ENCODE measurements at regions not wholly inside any gene's neighbourhood (a gene's known extent, or its start where the extent isn't known, plus 50 kb on each side); places are given as distances from the start of the nearest gene placed in this dataset.
"Not testable (repeated sequence)": the region's sequence is repeated elsewhere in the genome, so short reads cannot be mapped to it uniquely, and the experiment has no call there.

- Mint-ChIP-seq H3K27ac (no peak overlapping the region), H3K36me3 (ENCODE audit: low read depth) (no peaks in the 10 kb centered on the region), H3K4me3 (no peak overlapping the region), H3K4me1 (no peaks in the 10 kb centered on the region), H3K27me3 (peaks cover 28% of the 10 kb centered on the region), H3K9me3 (no peaks in the 10 kb centered on the region)
- CTCF ChIA-PET: no interaction called here
- POLR2A ChIA-PET: no interaction called here
- no peak for DNase-seq
Observed at GRCh38 chr2:144629935-144630334, 110.0 kb upstream of the ZEB2 start.

DNA sequence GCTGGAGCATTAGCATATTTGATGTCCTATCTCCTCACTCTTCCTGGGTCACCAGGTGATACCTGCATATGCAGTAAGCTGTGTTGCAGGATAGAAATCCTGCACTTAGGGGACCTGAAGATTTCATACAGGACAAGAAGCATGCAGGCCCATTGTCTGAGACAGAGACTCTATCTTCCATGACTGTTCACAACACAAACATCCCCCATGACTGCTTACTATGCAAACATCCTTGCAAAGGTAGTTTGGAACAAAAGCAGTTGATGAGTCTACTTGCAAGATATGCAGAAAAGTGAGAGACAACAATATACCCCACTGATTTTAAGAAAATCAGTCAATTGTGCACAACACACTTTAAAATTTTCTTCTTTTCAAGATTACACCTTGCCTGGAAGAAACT lies 108.6 kb upstream of the ZEB2 start:
- ChIA-PET CTCF (no interaction called here), POLR2A (no interaction called here)
- no peak for DNase-seq
- no peak overlapping the region for H3K27ac Mint-ChIP-seq
- H3K9me3 Mint-ChIP-seq: no peaks in the 10 kb centered on the region
- H3K4me3 Mint-ChIP-seq: no peak overlapping the region
- H3K27me3 Mint-ChIP-seq: peaks cover 29% of the 10 kb centered on the region
- no peaks in the 10 kb centered on the region for H3K36me3 Mint-ChIP-seq (ENCODE audit: low read depth)
- H3K4me1 Mint-ChIP-seq: no peaks in the 10 kb centered on the region

DNA sequence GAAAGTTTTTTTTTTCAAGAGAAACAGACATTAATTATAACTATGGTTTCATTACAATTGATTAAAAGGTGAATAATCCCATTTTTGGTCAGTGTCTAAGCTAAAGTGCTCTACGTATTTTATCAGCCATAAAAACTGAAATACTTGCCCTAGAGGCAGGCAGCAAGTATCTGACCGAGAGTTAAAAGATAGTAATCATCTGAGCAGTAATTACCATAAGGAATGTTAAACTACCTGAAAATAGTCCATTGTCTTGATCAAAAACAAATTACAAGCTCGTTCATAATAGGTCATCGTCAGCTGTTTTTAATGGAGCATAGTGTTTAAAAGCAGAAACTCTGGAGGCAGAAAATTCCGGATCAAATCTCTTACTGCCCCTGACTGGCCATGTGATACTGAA lies 105.7 kb upstream of the ZEB2 start:
- CTCF ChIA-PET: no interaction called here
- H3K27me3 Mint-ChIP-seq: peaks cover 25% of the 10 kb centered on the region

GRCh38 chr2:144625226-144625625 lies 105.3 kb upstream of the ZEB2 start:
- Mint-ChIP-seq H3K4me3 (no peak overlapping the region), H3K36me3 (ENCODE audit: low read depth) (peaks cover 3% of the 10 kb centered on the region), H3K4me1 (no peaks in the 10 kb centered on the region), H3K27ac (no peak overlapping the region), H3K9me3 (peaks cover 6% of the 10 kb centered on the region), H3K27me3 (peaks cover 25% of the 10 kb centered on the region)
- CTCF ChIA-PET: no interaction called here
- no peak for DNase-seq
- POLR2A ChIA-PET: no interaction called here

More for the DNA sequence above, 105.7 kb upstream of the ZEB2 start:
- no peak overlapping the region for H3K27ac Mint-ChIP-seq
- POLR2A ChIA-PET: no interaction called here
- no peaks in the 10 kb centered on the region for H3K4me1 Mint-ChIP-seq
- peaks cover 6% of the 10 kb centered on the region for H3K9me3 Mint-ChIP-seq
- DNase-seq: no peak
- no peak overlapping the region for H3K4me3 Mint-ChIP-seq
- H3K36me3 Mint-ChIP-seq (ENCODE audit: low read depth): peaks cover 3% of the 10 kb centered on the region

DNA sequence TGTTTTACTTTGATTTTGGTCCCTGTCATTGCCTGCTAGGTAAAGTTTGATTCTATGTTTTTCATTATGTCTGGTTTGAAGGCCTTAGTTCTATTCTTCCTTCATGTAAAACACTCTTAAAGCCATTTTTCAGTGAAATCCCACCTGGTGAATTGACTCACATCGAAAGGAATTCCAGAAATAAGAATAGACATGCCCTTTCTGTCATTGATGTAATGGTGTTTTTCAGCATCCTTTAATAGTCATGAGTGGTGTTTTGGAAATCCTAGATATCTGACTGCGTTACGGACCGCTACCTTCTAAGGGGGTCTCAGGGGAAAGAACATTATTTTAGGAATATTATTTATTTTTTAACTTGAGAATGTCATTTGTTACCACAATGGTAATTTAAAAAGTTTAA lies 104.5 kb upstream of the ZEB2 start:
- POLR2A ChIA-PET: no interaction called here
- Mint-ChIP-seq H3K4me1 (no peaks in the 10 kb centered on the region), H3K4me3 (no peak overlapping the region), H3K36me3 (ENCODE audit: low read depth) (peaks cover 3% of the 10 kb centered on the region), H3K27me3 (peaks cover 25% of the 10 kb centered on the region), H3K9me3 (peaks cover 6% of the 10 kb centered on the region), H3K27ac (no peak overlapping the region)
- CTCF ChIA-PET: no interaction called here
- no peak for DNase-seq

DNA sequence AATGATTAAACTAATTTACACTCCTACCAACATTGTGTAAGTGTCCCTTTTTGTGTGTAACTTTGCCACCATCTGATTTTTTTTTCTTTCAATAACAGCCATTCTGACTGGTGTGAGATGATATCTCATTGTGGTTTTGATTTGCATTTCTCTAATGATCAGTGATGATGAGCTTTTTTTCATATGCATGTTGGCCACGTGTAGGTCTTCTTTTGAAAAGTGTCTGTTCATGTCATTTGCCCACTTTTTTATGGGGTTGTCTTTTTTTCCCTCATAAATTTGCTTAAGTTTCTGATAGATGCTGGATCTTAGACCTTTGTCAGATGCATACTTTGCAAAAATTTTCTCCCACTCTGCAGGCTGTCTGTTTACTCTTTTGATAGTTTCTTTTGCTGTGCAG lies 102.5 kb upstream of the ZEB2 start:
- H3K4me3 Mint-ChIP-seq; H3K4me1 Mint-ChIP-seq; DNase-seq; CTCF ChIA-PET; H3K9me3 Mint-ChIP-seq; H3K27ac Mint-ChIP-seq; POLR2A ChIA-PET; H3K36me3 Mint-ChIP-seq (ENCODE audit: low read depth): not testable (repeated sequence)
- H3K27me3 Mint-ChIP-seq: peaks cover 27% of the 10 kb centered on the region

DNA sequence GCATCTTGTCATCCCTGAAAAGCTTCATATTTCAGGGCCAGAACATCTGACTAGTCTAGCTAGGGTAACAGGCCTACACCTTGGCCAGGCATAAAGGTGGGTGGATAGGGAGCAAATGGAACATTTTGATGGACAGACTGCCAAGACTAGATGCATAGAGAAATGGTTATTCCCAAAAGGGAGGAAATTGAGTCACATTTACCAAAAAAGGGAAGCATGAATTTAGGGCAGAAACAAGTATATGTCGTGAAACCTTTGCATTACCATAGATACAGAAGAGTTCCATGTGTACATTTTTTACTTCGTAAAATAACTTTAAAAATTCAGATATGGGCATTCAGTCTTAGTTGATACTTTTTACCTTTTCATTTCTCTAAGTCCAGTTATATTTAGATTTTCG lies 101.3 kb upstream of the ZEB2 start:
- H3K9me3 Mint-ChIP-seq: peaks cover 6% of the 10 kb centered on the region
- no peak overlapping the region for H3K4me3 Mint-ChIP-seq
- H3K27me3 Mint-ChIP-seq: peaks cover 23% of the 10 kb centered on the region
- H3K36me3 Mint-ChIP-seq (ENCODE audit: low read depth): peaks cover 3% of the 10 kb centered on the region
- no peak overlapping the region for H3K27ac Mint-ChIP-seq
- ChIA-PET CTCF (no interaction called here), POLR2A (no interaction called here)
- no peaks in the 10 kb centered on the region for H3K4me1 Mint-ChIP-seq
- no peak for DNase-seq

DNA sequence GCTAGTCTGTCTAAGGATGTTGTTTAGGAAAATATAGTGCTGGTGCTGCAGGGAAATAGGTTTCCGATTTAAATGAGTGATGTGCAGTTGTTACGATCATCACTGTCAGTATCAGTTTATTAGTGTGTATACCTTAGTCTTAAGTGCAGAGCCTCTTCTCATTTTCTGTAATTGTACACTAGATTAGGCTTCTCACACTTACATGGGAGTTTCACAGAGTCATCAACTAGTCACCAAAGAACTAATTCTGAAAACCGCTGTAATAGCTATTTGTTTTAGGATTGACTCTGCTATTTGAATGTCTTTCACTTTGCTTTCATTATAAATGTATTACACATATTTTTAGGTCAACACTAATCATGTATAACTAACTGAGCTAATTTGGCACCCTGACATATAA lies 99.8 kb upstream of the ZEB2 start:
- CTCF ChIA-PET: interaction anchor here (0.6 kb wide), 1 partner anchor 77 kb away, joined by 3 read pairs; no protein-coding TSS in a partner anchor
- POLR2A ChIA-PET: no interaction called here
- H3K27ac Mint-ChIP-seq: no peak overlapping the region
- H3K9me3 Mint-ChIP-seq: peaks cover 6% of the 10 kb centered on the region
- no peak for DNase-seq
- H3K27me3 Mint-ChIP-seq: peaks cover 24% of the 10 kb centered on the region
- peaks cover 3% of the 10 kb centered on the region for H3K36me3 Mint-ChIP-seq (ENCODE audit: low read depth)
- H3K4me3 Mint-ChIP-seq: no peak overlapping the region
- H3K4me1 Mint-ChIP-seq: no peaks in the 10 kb centered on the region

- H3K4me3 Mint-ChIP-seq; H3K27ac Mint-ChIP-seq; CTCF ChIA-PET; DNase-seq; H3K4me1 Mint-ChIP-seq; H3K36me3 Mint-ChIP-seq (ENCODE audit: low read depth); H3K9me3 Mint-ChIP-seq; POLR2A ChIA-PET: not testable (repeated sequence)
- H3K27me3 Mint-ChIP-seq: peaks cover 21% of the 10 kb centered on the region
Observed at GRCh38 chr2:144617171-144617570, 97.3 kb upstream of the ZEB2 start.

DNA sequence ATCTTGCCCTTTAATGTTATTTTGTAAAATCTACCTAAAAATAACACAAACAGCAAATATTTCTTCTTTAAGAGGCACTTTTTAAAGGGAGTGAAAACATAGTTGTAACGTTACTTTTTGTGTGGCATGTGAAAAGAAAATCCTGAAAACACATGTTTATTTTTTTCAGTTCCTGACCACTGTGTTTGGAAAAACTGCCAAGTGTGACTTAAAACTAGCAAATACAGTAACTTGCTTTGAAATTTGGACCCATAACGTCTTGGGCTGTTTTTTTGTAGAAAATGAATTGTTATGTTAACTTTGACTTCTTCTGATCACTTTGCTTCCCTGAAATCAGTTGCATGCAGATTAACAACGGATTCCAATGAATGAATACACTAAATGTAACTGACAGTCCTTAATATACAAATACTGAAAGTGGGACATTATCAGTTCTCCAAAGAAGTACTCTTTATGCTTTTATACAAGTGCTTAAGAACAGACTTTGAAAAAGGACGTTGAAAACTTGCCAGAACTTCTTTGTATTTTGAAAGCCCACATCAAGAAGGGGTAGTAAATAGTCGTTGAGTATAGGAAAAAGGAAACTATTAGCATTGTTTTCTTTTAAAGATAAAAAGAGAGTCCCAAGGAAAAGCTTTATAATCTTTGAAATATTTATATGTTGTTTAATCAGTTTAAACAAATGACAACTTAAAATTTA lies 96.1 kb upstream of the ZEB2 start:
- DNase-seq: no peak
- POLR2A ChIA-PET: no interaction called here
- Mint-ChIP-seq H3K27ac (no peak overlapping the region), H3K4me1 (no peaks in the 10 kb centered on the region), H3K27me3 (peaks cover 21% of the 10 kb centered on the region), H3K4me3 (no peak overlapping the region), H3K36me3 (ENCODE audit: low read depth) (no peaks in the 10 kb centered on the region), H3K9me3 (peaks cover 4% of the 10 kb centered on the region)
- CTCF ChIA-PET: no interaction called here

DNA sequence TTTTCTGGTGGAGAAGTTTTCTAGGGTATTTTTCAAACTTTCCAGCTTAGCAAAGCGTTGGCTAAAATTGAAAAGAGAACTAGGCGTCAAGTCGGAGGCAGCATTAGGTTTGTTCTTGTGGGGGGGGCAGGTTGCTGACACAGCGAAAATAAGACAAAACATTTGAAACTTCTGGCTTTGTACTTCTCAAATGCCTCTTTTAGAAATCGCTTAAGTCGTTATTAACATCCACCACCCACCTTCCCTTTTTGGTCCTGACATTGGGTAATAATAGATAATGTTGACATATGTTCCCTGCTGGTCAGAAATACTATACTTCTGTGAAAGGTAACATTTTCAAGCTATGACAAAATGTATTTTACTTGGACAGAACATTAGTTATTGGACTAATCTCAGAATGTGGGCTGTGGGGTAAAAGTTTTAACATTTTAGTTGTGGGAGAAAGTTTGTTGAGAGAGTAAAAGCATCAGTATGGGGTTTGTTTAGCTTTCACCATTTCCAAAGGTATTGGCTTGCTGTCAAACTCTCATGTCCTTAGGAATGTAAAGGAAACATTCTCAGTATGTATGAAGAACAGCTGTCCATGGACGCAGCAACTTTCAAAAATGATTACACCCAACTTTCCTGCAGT lies 88.1 kb upstream of the ZEB2 start:
- ChIA-PET CTCF (no interaction called here), POLR2A (no interaction called here)
- DNase-seq: no peak
- Mint-ChIP-seq H3K36me3 (ENCODE audit: low read depth) (no peaks in the 10 kb centered on the region), H3K4me1 (no peaks in the 10 kb centered on the region), H3K4me3 (no peak overlapping the region), H3K27me3 (peaks cover 32% of the 10 kb centered on the region), H3K9me3 (no peaks in the 10 kb centered on the region), H3K27ac (no peak overlapping the region)

GRCh38 chr2:144607099-144607498 lies 87.2 kb upstream of the ZEB2 start:
- no peak for DNase-seq
- H3K27ac Mint-ChIP-seq: no peak overlapping the region

DNA sequence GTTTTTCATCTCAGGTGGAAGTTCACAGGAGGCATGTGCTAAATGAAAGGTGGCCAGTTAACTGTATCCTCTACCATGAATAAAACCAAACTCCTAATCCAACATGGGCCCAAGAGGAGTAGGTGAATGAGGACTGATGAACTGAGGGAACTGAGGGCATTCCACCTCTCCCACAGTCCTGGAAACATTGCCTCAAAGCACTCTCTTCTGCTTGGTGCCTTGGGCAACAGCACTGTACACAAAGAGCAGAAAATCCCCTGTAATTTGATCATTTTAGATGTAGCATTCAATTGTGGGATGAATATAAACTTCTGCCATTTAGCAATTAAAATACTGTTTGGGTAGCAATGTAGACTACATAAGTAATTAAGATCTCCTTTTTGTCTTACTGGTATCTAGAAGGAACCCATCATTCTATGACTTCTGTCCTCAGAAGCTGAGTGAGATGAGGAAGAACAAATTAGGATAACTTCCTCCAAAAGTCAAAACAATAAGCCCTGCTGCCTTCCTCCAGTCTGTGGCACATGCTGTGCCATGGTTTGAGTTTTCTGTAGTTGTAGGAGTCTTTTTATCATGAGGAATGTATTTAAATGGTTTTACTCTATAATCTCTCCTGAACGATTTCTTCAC lies 86.7 kb upstream of the ZEB2 start:
- H3K4me1 Mint-ChIP-seq: no peaks in the 10 kb centered on the region
- H3K9me3 Mint-ChIP-seq: no peaks in the 10 kb centered on the region
- ChIA-PET POLR2A (no interaction called here), CTCF (no interaction called here)
- no peak overlapping the region for H3K27ac Mint-ChIP-seq
- H3K4me3 Mint-ChIP-seq: no peak overlapping the region
- no peak for DNase-seq
- H3K27me3 Mint-ChIP-seq: peaks cover 30% of the 10 kb centered on the region
- H3K36me3 Mint-ChIP-seq (ENCODE audit: low read depth): no peaks in the 10 kb centered on the region

More at GRCh38 chr2:144607099-144607498, 87.2 kb upstream of the ZEB2 start:
- Mint-ChIP-seq H3K4me3 (no peak overlapping the region), H3K4me1 (no peaks in the 10 kb centered on the region), H3K27me3 (peaks cover 28% of the 10 kb centered on the region), H3K36me3 (ENCODE audit: low read depth) (no peaks in the 10 kb centered on the region), H3K9me3 (no peaks in the 10 kb centered on the region)
- ChIA-PET CTCF (no interaction called here), POLR2A (no interaction called here)
